NCI-H2196 treated with DMSO at 0.1 percent for 48 hours (cell line): ENCODE measurements at regions not wholly inside any gene's neighbourhood (a gene's known extent, or its start where the extent isn't known, plus 50 kb on each side); places are given as distances from the start of the nearest gene placed in this dataset.

ENCODE experiments used
- DNase-seq: peaks from one replicate; lab custom pipeline; 2025; ENCODE audit not compliant: unreplicated experiment; lab: John Stamatoyannopoulos, UW

DNA sequence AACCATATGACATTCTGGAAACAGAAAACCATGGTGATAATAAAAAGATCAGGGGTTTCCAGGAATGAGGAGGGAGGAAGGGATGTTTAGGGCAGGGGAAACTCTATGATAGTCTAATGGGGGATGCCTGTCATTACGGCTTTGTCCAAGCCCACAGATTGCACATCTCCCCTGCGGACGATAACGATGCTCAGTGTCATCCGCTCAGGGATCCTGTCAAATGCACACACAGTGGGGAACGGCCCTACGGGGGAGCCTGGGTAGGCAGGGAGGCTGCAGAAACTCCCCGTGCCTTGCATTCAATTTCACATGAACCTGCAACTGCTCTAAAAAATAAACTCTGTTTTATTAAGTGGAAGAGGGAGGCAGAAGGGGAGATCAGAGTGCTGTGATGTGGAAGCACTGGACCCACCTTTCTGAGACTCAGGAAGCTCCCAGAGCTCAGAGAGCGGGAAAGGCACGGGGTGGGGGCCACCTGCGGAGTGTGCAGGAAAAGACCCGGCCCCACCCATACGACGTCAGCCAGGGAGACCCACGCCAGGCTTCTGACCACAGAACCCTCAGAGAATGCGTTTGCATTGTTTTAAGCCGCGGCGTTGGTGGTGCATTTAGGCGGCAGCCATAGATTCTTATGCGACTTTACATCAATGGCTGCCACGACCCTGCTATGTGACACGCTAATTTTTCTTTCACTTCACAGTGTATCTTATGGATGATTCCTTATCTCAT is 543.5 kb downstream of the BRD1 start:
- DNase-seq: no peak

DNA sequence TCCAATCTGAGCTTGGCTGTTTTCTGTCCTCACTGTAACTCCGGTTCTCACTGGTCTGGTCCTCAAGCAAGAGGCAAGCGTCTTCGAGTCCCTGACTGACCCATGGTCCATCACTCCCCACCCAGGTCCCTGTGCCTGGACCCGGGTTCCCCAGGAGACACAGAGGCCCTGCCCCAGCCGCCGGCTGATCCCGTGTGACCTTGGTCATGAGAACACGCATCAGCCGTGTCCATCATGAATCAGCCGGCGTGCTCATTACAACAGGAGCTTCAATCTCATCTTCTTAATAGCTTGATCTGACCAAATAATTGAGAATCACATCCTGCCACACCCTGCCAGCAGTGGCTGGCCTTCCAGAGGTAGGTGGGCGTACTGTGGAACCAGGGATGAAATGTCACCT is 545.1 kb downstream of the BRD1 start:
- DNase-seq: no peak

DNA sequence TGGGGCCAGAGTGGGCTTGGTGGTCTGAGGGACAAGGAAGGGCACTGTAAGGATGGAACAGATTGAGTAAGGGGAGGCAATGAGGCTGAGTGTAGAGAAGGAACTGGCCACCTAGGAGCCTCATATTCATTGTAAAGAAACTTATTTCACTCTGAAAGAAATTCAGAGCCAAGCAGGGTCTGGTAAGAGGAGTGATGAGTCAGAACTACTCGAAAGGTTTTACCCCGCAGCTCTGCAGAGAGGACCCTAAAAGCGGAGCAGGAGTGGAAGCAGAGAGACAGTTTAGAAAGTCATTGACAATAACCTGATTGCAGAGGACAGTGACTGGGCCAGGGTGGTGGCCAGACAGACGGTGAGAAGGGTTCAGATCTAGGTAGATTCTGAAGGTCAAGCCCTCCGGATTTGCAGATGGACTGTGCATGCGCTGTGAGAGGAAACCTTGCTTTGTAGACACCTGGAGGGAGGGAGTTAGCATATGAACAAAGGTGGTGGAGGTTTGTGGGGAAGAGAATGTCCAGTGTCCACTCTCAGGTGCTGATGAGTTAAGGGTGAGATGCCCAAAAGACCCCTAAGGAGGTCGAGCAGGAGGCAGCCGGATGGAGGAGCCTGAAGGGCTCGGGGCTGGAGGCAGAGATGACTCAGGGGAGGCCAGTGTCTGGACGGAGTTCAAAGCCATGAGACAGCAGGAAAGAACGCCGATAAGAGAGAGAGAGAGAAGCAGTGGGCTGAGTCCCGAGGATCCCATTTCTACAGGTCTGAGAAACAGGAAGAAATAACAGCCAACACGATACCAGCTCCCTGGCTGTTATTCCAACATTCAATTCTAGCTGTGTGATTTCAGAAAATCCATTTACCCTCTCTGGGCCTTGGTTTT is 546.0 kb downstream of the BRD1 start:
- DNase-seq: no peak

DNA sequence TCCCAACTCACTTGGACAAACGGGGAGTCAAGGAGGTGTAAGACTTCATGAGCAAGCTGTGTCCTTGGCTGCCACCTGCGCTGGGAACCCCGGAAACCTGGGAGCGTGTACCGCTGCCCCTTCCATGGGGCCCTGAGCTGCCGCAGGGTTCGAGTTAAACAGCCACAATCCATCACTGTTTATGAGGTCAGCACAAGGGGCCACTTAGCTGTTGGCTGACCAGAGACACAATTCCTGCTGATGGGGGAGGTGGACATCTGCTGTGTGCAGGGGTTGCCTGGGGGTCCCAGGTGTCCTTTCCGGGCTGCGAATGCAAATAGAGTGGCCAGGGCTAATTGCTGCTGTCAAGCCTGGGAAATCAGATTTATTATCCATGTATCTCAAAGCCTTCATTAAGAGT is 549.3 kb downstream of the BRD1 start:
- no peak for DNase-seq

DNA sequence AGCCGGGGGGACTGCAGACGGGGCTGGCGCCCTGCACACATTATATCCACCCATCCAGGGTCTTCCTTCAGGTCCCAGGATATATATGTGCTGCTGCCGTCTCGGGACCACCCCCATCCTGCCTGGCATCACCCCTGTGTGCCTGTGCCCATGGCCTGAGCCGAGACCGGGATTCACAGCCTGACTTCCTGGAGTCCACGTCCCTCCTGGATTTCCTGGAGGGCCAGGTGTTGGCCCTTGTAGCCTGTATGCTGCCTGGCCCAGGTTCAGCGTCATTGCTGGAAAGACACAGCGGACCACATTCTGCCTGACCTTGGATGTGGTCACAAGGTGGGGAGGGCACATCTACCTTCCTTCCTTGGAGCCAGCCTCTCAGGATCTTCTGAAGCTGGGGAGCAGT is 551.1 kb downstream of the BRD1 start:
- no peak for DNase-seq

DNA sequence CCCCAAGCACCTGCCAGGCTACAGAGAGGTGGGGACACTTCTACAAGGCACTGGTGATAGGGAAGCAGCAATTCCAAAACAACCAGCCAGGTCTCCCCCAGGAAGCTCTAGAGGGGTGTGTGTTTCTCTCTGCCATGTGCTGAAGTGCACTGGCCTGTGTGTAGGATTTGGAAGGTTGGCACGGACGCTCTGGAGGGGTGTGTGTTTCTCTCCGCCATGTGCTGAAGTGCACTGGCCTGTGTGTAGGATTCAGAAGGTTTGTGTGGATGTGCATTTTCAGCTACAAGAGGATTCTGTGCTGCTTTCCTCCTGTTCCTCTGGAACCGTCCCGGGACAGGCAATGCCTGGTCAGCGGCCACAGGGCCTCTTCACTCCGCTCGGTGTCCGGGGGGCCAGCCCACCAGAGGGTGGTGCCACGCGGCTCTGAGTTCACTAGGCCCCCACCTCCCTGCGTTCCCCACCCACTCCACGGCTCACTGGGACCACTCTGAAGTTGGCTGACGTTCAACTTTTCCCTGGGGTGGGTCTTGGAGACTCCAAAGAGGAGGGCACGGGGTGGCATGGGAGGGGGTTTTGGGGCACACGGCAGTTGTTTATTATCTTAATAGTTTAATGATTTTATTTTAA is 552.8 kb downstream of the BRD1 start:
- DNase-seq: no peak

DNA sequence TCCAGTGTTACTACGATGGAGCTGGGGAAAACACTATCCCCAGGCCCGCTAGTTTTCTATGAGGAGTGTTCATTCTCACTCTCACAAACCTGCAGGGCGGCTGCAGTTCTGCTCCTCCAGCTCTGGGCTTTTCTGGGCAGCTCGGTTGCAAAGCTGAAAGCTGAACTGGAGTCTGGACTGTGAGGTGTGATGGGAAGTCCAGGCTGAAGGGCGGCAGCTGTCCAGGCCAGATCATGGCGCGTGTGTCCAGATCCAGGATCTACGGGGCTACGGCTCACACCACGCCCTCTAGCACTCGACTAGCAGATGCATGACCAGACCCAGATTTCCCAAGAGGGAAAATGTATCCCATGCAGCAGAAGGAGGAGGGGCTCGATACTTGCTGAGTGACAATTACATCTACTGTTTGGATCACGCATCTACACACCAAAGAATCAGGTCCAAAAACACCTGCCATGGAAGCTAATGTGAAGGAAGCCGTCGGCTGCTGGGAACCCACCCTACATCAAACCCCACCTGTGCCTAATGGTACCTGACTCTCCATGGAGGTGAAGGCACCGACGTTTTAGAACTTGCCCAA is 555.0 kb downstream of the BRD1 start:
- no peak for DNase-seq

DNA sequence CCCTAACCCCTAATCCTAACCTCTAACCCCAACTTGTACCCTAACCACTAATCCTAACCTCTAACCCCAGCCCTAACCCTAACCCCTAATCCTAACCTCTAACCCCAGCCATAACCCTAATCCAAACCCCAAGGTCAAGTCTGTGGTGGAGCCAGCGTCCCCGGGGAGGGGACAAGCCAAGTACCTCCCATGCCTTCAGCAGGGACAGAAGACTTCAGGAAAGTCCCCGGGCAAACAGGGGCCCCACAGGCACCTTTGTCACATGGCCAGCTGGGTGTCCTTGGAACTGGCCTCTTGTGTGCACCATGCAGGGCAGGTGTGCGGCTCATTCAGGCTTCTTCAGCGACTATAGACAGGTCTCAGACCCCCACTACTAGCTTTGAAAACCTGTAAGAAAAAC is 555.8 kb downstream of the BRD1 start:
- DNase-seq: no peak

DNA sequence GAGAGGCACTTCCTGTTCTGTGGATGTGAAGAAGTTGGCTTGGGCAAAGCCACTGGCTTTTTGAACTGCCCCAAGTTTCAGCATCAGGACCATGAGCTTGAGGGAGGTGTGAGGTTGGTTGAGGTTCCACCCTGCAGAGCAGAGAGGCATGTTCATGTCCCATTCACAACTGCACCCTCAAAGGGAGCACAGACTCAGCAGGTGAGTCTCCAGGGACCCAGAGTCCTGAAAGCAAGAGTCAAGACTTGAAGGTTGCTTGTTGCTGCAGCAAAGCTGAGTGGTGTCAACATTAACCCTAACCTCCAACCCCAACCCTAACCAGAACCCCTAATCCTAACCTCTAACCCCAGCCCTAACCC is 556.3 kb downstream of the BRD1 start:
- no peak for DNase-seq

DNA sequence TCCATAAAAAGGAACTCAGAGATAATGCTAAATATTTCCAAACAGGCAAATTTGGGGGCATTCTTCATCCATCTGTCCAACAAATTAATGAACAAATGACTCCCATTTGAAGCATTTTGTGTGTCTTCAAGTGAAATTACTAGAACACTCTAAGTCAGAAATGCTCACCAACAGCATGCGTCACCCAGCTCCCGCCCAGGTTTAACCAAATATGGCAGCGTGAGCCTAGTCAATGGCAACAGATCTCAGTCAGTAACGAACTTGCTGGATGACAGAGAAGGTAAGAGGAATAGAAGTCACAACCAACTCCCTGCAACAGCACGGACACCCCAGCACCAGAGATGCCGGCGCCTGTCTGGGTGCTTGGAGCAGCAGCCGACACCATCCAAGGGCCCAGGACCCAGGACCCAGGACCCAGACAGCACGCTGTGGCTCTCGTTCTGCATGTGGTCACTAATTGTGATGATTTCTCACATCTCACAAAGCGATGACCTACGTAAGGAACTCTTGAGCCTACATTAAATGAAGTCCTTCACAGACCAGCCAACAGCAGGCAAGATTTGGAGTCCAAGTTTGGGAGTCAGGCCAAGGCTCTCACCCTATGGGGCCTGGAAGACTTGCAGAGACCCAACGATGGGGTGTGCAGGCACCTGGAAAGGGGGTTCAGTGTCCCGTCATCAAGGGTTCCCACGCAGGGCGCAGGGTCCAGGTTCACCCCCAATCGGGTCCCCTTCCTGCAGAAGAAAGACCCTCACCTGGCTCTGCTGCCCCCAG is 556.9 kb downstream of the BRD1 start:
- DNase-seq: no peak

DNA sequence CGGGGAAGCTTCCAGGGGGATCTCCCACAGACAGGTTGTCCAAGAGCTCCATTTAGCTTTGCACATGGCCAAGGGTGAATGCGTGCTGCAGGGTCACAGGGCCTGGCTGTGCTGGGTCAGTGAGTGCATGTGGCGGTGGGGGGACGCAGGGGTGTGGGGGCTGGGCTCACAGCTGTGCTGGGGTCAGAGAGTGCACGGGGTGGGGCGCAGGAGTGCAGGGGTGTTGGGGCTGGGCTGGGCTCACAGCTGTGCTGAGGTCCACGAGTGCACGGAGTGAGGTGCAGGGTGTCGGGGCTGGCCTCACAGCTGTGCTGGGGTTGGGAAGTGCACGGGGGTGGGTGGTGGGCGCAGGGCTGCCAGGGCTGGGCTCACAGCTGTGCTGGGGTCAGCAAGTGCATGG is 557.7 kb downstream of the BRD1 start:
- no peak for DNase-seq

DNA sequence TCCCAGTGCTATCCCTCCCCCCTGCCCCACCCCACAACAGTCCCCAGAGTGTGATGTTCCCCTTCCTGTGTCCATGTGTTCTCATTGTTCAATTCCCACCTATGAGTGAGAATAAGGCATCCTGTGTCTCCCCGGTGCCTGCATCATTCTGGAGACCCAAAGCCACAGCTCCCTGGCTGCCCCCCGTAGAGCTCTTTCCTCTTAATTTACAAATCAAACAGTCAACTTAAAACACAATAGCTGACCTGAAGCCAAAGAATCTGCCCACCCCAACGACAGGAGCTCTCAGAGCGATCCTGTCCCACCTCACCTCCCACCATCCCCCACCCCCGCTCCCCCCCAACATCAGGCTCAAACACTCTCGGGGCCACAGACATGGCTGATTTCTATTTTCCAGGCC is 558.3 kb downstream of the BRD1 start:
- no peak for DNase-seq

DNA sequence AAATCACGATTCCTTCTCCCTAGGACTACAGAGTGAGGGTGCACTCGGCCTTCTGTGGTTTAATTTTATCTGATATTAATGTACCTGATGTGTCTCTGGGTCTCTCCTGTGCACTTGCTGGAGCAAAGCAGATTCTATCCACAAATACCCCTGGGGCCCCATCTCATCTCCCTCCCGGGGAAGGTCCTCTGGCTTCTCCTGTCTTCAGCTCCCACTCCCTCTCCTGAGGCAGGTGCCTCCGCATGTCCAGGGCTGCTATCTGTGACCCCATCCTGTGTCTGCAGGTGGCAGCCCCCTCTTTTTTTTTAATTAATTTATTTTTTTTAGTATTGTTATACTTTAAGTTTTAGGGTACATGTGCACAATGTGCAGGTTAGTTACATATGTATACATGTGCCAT is 558.7 kb downstream of the BRD1 start:
- DNase-seq: no peak

DNA sequence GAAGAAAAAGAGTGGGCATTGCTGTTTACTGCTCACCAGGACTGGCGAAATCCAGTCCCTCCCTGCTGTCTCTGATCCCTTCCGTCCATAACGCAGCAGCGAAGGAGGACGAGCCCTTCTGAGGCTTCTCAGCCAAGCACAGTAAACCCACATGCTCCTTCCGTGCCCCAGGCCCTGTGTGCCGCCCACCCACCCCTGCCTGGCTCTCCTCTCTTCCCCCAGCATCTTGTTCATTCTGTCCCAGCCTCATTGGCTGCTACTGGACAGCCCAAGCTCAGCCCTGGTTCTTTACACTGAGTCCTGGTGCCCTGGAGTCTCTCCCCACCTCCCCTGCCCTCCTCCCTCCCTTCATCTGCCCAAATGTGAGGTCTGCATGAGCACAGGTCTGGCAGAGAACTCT is 559.7 kb downstream of the BRD1 start:
- DNase-seq: no peak

DNA sequence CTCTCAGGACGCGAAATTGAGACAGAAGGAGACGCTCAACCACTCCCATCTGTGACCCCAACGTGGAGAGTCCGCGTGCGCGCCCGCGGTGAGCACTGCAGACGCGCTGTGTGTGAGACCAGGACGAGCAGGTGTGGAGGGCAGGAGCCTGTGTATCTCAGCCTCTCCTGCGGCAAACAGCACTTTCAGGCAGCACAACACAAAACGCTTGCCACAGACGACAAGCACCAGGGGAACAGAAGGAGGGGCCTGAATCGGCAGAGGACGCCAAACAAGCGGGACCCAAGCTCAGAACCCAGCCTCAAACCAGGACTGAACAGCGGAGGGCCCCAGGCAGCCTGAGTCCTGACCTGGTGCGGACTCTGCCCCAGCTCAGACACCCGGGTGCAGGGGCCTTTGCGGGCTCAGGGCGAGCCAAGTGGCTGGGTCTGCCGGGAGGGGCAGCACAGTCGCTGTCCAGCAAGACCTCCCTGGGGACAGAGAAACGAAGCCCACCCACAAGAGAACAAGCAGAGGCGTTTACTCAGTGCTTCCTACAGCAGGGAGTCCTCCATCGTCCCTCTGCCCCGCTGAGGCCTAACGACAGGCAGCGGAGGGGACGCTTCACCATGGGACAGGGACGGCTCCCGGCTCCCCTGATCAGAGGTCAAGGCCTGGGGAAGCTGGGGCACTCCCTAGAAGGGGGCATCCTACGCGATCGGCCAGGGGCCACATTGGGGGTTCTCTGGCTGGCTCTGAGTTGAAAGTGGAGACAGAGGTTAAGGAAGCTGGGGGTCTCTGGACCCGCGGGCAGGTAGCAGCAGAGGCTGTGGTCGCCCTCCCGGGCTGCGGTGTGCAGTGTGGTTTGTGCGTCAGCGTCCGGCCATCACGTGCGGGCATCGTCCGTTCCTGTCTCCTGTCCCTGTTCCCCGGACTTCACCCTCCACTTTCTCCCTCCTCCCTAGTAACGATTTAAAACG is 560.8 kb downstream of the BRD1 start:
- DNase-seq: no peak

DNA sequence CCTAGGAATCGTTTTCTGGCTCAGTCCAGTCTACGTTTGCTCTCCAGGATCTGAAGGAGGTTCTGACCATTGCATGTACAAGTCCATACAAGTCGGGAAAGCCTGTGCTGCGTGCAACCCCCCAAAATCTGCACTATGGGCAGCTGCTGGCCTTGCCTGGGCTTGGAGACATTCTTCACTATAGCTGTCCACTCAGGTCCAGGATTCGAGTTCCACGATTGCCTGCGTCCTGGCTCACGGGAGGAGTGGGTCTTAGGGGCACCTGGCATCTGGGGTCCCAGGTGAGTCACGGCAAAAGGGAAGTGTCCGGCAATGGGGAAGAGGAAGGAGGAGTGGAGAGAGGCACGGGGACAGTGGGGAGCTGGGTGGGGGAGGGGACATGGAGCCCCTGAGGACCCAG is 563.0 kb downstream of the BRD1 start:
- no peak for DNase-seq

DNA sequence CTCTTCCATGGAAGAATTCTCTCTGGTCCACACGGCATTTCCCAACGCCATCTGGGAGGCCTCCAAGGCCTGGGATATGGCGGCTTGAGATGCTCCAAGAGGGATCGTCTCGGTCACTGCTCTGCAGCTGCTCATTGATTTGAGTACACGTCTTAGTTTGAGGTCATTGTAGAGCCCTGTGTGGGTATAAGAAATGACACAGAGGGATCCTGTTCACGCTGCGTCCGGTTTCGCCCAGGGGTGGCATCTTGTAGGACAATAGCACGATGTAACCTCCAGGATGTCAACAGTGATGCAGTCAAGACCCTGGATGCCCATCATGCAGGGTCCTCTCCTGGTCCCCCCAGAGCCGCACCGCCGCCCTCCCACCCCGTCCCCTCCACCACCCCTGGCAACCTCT is 564.6 kb downstream of the BRD1 start:
- DNase-seq: no peak

DNA sequence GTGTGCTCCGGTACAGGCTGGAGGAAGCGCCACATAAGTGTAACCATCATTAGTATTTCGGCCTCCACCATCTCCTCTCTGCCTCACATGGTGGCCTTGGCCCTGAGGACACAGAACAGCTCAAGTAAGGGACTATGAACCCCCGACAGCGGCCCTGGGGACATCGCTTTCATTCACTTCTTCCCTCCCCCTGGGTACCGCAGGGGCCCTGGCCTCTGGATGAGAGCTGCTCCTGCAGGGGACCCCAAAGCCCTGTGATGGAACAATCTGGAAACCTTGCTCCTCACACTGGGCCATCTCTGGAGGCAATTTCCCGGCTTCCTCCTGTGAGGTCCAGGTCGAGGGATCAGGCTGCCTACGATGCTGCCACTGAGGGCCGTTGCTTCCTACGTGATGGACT is 565.5 kb downstream of the BRD1 start:
- no peak for DNase-seq

DNA sequence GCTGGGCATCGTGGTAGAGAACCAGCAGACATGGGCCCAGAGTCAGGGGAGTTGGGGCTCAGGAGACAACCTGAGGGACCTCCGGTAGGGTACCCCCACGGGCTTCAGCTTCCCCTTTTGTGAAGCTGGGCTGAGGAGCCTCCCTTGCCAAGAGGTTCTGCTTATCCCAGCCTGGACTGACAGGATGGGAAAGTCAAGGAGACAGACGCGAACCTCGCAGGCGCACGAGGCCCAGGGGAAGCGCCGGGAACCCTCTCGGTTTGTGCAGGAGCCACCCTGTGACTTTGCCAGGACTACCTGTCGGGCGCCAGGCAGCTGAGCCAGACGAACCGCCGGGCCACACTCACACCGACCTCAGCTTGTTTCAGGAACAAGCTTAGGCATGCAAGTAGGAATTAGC is 566.1 kb downstream of the BRD1 start:
- DNase-seq: no peak
